Fibroblast of gingiva (primary cell): ENCODE measurements at regions not wholly inside any gene's neighbourhood (a gene's known extent, or its start where the extent isn't known, plus 50 kb on each side); places are given as distances from the start of the nearest gene placed in this dataset.

Experiments
- DNase-seq: peaks from one replicate; pipeline ENCODE4 v3.0.0-alpha.2; 2011; ENCODE audit warnings: low read depth

DNA sequence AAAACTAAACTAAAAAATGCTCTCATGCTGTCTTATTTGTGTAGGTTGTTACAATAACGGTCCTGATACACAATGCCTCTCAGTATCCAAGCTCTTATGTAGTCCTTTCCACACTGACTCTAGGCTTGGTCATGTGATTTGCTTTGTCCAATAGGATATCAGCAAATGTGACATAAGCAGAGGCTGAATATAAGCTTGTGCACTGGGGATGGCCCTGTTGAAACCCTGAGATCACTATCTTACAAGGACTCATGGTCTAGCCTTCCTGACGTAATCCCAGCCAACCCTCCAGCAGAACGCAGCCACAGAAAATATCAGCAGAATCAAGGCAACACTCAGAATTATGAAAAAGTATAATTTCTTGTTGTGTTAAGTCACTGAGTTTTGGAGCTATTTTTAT is 145.1 kb upstream of the CCN2 start:
- peak; percentile 71 for DNase-seq

DNA sequence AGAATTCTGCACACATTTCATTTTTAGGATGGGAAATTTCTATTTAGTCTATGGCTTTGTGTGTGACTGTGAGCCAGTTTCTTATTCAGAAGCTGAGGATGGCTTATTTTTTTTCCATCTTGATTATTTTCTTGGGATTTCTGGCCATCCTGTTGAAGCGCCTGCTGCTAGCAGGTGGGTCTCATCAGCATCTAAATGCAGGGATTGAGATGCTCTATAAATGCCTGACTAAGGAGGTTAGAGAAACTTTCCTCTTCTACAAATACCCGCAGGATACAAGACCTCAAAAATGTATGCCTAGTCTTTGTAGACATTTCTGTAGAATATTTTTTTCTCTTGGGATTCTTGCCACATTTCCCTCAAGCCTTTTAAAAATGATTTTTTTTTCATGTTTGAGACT is 138.0 kb upstream of the CCN2 start:
- DNase-seq, result no peak

GRCh38 chr6:132088150-132088549 is 137.0 kb upstream of the CCN2 start:
- DNase-seq, result no peak

GRCh38 chr6:132087391-132087790 is 136.2 kb upstream of the CCN2 start:
- peak; percentile 16 for DNase-seq

DNA sequence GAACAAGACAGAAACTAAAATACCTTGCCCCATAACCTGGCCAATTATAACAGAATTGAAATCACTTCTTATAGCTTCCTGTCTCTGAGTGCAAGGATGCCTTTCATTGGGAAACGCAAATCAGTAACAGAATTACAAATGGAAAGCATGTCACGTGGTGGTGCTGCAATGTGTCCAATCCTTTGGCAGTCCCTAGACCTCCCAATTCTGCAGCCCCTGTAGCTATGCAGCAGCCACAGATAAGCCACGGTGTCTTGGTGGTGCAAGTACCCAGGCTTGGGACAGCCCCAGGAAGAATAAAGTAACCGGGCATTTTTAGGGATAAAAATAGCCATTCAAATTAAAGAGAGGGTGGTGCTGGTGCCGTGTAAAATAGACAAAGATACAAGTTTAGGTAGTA is 134.6 kb upstream of the CCN2 start:
- DNase-seq, result no peak

DNA sequence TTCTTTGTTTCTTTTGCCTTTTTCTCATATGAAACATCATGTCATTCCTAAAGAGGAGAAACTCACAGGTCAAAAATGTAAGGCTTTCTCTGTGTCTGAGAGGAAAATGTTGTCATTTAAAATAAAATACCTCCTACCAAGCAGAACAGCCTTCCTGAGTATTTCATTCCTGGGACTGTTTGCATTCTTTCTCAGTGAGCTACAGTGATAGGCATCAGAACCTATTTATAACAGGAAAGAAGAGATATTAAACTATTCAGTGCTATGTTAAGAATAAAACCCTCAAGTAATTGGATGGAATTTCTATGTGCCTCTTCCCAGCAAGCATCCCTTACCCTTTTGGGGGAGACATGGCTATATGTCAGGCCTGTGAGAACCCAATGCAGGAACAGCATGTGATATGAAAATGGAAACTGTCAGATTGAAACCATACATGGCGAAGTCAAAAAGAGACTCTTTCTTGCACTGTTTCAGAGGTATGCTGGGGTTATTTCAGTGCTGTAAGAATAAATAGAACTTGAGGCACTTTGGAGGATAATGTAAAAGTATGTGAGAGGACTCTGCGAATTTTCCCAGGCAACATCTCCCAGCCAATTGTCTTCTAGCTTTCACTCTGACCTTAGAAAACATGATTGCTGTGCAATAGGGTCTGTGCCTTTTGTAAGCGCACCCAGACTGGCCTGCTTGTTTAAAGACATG is 133.8 kb upstream of the CCN2 start:
- DNase-seq, result peak; percentile 92

DNA sequence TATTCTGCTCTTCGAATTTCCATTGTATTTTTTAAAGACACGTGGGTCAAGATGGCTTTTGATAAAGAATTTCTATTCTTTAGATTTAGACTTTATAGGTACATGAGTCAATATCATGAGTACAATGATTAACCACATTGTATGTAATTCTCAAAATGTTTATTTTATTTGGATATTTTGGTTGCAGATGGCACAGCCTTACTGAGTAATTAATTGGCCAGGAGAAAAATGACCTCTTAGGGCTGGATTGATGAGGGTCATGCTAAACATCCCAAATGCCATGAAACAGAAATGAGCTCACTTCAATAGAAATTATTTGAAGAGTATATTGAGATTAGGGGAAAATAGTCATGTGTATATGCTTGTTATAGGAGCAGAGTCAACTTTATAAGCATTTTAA is 131.2 kb upstream of the CCN2 start:
- no peak for DNase-seq

DNA sequence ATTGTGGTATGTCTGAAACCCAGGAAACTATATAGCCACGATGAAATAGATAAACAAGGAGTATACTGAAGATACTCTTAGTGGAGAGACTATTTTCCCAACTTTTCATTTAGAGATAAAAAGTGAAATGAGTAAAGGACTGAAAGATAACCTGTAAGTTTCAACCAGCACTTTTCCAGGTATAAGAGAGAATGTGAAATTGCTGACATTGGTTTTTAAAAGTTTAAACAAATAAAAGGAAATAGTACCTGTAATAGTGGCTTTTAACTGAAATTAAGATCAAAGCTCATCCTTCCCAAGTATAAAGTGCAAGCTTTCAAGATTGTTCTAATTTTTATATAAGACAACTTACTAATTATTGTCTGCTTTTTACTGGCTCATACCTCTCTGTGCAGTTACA is 130.2 kb upstream of the CCN2 start:
- DNase-seq, result no peak

DNA sequence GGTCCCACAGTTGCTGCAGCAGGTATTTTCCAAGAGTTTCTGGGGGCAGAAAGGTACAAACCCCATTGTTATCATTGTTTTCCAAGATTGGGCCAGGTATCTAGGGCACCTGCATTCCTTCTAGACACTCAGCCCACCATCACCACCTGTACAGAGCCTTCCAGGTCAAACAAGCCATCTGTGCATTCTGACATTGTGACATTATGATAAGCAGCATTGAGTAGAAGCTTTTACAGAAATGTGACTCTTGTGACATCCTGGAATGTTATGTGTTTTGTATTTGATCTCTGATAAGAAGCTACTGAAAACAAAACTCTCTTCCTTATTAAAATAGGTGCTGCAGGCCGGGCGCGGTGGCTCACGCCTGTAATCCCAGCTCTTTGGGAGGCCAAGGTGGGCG is 128.1 kb upstream of the CCN2 start:
- DNase-seq, result no peak

DNA sequence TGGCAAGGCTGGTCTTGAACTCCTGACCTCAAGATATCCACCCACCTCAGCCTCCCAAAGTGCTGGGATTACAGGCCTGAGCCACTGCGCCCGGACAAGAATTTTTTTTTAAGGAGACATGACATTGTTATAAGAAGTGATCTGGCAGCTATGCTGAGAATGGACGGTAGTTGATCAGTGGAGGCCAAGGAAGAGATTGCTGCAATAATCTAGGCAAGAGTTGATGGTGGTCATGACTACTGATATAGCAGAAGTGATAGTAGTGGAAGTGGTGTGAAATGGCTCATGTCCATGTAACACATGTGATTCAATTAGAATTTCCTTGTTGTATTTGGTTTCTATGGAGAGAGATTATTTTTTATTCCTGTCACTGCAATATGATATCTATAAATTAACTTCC is 125.3 kb upstream of the CCN2 start:
- DNase-seq, result no peak

DNA sequence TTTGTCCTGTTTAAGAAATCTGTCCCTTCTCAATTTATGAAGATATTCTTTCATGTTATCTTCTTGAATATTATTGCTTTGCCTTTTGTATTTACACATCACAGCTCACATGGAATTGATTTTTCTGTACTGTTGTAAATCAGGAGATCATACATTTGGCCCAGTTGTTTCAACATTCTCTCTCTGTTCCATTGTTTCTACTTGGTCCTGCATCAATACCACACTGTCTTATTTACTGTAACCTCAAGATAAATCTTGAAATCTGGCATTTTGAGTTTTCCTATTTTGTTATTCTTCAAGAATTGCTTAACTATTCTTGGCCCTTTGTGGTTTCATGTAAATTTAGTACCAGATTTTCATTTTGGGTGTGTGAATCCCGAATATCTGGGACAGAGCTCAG is 121.7 kb upstream of the CCN2 start:
- DNase-seq, result peak; percentile 82

DNA sequence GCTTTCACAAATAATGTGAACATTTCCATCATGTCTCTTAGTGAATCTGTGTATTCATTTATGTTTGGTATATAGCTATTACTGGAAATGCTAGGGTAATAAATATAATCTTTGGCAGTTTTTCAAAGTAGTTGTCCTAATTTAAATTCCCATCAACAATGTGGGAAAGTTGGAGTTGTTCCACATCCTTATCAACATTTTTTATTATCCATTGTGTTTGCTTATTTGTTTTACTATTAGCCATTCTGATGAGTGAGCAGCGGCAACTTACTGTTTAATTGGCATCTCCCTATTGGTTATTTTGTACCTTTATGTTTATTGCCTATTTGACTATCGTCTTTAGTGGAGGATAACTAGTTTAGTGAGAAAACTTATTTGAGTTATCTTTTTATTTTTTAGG is 121.1 kb upstream of the CCN2 start:
- no peak for DNase-seq

DNA sequence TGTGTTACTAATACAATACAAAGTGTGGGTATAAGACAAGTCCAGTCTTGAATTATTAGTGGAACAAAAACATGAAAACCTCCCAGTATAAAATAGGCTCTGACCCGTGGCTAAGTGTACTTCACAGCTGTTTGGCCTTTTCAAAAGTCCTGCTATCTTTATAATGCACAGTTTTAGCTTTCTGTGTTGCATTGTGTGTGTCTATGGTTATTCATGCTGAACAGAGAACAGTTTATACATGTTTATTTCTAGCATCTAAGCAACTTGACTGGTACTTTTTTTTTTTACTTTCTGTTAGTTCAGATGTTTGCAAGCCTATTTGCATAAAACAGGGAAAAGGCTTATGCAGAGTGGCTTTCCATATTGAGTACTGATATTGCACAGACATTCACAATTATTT is 119.2 kb upstream of the CCN2 start:
- peak; percentile 54 for DNase-seq

GRCh38 chr6:132068766-132069165 is 117.6 kb upstream of the CCN2 start:
- DNase-seq, result no peak

- DNase-seq, result peak; percentile 73
These were observed 116.1 kb upstream of the CCN2 start for GRCh38 chr6:132067286-132067685.

- no peak for DNase-seq
These were observed 114.4 kb upstream of the CCN2 start for GRCh38 chr6:132065556-132065955.

DNA sequence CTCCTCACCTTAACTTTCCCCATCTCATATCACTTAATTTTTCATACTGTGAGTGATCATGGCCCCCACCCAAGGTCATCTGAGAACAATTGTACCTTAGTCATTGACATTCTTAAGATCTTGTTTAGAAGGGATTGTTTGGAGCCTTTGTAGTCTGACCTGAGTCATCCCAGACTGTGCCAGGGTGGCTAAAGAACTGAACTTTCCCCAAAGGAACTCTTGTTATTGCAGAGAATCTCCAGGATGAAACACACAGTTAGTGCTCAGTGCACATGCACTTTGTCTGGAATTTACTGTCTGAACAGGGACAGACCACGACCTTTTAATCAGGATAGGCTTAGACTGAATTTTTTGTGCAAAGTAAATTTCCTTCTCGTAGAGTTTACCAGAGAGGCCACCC is 112.6 kb upstream of the CCN2 start:
- DNase-seq, result peak; percentile 65

- DNase-seq, result no peak
These were observed 112.0 kb upstream of the CCN2 start for GRCh38 chr6:132063204-132063603.

DNA sequence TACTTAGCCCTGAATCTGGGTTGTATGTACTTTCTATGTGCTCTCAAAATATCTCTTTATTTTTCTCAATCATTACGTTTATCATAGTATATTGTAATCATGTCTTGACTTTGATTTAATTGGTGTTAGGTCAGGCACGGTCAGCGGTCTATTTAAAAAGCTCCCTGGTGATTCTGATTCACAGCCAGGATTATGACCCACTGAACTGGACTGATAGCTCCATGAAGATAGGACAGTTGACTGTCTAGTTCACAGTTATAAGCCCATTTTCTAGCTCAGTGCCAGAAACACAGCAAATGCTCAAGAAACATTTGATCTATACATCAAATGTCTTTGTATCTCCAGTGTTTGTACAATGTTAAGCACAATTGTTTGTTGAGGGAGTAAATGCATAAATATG is 111.5 kb upstream of the CCN2 start:
- DNase-seq, result no peak

DNA sequence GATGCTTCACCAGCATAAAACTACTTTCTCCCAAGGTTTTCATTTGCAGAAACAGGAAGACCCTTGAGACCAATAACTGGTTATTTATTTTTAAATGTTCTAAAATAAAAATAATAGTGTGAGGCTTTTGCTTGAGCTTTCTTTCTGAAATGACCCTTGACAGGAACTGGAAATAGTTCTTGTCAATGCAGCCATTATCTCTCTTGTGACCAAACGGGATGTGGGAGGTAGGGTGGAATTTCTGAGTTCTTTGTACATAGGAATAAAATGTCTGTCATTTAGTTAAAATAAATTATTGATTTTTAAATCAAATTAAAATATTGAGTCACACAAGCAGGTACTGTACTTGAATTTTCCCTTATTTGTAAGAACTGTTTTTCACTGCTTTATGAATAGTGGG is 110.2 kb upstream of the CCN2 start:
- DNase-seq, result no peak

DNA sequence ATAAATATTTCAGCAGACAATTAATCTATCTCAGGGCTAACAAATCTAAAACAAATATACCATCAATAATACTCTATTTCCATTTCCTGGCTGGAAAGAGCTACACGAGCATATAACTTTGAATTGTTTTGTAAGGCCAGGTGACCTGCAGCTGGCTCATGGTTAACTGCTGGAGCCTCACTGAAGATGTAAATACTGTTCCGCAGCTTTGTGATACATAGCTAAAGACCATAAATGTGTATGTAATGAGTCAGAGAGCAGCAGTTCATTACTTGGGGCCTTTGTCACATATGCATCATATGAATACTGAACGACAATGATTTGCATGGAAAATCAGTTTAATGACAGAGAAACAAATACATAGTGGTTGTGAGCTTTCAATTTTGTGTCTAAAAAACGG is 109.4 kb upstream of the CCN2 start:
- DNase-seq, result peak; percentile 46

GRCh38 chr6:132058975-132059374 is 107.8 kb upstream of the CCN2 start:
- peak; percentile 31 for DNase-seq

- peak; percentile 65 for DNase-seq
These were observed 103.4 kb upstream of the CCN2 start for GRCh38 chr6:132054525-132054924.

GRCh38 chr6:132053511-132053910 is 102.3 kb upstream of the CCN2 start:
- DNase-seq, result peak; percentile 80

GRCh38 chr6:132052096-132052495 is 100.9 kb upstream of the CCN2 start:
- peak; percentile 44 for DNase-seq
